GM13977 (cell line): ENCODE measurements at regions not wholly inside any gene's neighbourhood (a gene's known extent, or its start where the extent isn't known, plus 50 kb on each side); places are given as distances from the start of the nearest gene placed in this dataset.

Experiments
- DNase-seq: peaks from one replicate; pipeline ENCODE4 v3.0.0; 2012; ENCODE audit warnings: low spot score
- in situ Hi-C: fragments of 300-500 bp; cut with MboI; formaldehyde crosslinking; loops from one replicate; pipeline ENCODE4 v1.12.0; 2022; ENCODE audit warnings: low sequenced_read_pairs, low pct_unique_long_range_greater_than_20kb, mixed read lengths, inconsistent platforms; ENCODE audit not compliant: unreplicated experiment
- TF ChIP-seq, protein P1 (sequence below): IDR thresholded peaks from 2 replicates; pipeline ENCODE4 v1.5.1; 2012; ENCODE audit warnings: mild to moderate bottlenecking, control low read depth; ENCODE audit not compliant: insufficient read depth; ENCODE audit errors: extremely low read depth, missing control alignments

DNA sequence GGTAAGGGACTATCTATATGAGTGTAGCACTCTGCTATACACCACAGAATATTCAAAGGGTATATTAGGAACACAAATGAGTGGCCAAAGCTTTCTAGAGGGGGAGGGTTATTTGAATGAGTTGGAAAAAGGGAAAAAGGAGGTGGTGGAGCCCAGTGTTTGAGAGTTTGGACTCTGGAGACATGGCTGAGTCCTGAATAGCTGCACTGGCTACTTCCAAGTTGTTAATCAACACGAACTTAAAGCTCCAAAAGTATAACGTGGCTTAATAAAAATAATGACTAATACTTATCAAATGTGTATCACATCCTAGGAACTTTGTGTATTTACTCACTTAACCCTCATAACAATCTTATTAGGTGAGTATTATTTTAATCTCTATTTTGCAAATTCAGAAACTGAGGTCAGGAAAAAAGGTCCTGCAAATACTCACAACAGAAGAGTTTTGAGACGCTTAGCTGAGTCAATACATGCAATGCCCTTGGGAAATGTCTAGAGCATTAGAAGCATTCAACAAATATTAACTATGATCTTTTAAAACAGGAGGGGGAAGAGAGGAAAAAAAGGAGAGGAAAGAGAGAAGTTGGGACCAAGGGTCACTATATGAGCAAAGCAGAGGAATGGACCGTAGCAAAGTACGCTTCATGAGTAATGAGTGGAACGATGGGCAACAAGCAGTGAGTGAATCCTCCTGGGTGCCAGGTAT, 189.5 kb upstream of the HMGA2 start:
- TF ChIP-seq, protein P1, sequence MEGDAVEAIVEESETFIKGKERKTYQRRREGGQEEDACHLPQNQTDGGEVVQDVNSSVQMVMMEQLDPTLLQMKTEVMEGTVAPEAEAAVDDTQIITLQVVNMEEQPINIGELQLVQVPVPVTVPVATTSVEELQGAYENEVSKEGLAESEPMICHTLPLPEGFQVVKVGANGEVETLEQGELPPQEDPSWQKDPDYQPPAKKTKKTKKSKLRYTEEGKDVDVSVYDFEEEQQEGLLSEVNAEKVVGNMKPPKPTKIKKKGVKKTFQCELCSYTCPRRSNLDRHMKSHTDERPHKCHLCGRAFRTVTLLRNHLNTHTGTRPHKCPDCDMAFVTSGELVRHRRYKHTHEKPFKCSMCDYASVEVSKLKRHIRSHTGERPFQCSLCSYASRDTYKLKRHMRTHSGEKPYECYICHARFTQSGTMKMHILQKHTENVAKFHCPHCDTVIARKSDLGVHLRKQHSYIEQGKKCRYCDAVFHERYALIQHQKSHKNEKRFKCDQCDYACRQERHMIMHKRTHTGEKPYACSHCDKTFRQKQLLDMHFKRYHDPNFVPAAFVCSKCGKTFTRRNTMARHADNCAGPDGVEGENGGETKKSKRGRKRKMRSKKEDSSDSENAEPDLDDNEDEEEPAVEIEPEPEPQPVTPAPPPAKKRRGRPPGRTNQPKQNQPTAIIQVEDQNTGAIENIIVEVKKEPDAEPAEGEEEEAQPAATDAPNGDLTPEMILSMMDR = no peak
- no peak for DNase-seq
- in situ Hi-C loops = no loop called here

DNA sequence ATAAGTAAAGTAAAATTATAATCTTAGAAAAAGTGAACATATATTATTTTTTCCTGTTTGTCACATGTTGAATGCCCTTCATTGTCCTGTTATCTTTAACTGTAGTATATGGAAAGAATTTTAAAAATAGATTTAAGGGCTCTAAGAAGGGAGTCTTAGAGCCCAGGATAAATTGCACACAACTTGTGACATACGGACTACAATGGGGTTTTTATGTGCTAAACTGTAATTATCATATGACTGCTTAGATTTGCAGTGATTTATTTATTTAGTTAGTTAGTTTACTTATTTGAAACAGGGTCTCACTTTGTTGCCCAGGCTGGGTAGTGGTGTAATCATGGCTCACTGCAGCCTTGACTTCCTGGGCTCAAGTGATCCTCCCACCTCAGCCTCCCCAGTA, 187.8 kb upstream of the HMGA2 start:
- in situ Hi-C loops = no loop called here
- TF ChIP-seq, protein P1 = no peak
- DNase-seq = no peak

DNA sequence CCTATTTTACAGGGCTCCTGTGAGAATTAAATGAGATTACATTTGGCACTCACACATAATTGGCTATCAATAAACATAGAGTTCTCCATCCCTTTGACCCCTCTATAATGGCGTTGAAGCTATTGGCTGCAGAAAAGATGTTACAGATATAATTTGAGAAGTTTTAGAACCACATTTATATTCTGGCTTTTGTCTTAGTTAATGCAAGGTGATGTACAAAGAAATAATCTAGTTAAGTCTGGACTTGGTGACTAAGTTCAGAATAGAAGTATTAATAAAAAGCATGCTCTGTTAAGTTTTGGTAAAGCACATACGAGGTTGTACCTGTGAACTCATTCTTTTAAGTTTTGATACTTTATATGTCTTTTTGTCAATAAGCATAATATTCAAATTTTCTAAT, 187.1 kb upstream of the HMGA2 start:
- in situ Hi-C loops = no loop called here
- DNase-seq = no peak
- TF ChIP-seq, protein P1 = no peak

DNA sequence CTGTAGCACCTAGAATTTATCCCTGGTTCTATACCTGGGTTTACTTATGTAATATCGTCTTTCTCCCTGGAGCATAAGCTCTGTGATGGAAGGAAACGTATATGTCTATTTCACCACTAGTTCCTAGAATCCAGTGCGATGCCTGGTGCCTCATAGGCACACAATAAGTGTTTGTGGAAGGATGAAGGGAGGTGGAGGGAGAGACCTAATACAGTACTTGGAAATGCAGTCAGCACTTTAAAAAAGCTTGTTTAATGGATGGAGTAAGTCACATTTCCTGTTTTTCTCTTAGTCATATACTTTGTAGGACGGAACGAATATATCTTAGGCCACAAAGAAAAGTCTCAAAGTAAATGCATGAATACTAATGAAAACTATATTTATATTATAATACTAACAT, 186.5 kb upstream of the HMGA2 start:
- no peak for DNase-seq
- in situ Hi-C loops = no loop called here

DNA sequence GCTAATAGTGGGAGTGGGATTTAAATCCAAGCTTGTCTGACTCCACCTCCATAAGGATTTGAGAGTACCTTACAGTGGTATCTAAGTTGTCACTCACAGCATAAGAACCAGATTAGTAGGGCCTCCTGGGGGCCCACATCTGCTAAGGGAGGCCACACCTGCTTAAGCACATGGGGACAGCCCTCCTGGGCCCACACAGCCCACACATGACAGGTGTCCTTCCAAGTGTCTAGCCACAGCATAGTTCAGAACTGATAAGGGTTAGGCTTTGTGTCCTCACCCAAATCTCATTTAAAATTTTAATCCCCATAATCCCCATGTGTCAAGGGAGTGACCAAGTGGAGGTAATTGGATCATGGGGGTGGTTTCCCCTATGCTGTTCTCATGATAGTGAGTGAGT, 186.0 kb upstream of the HMGA2 start:
- TF ChIP-seq, protein P1 = no peak
- DNase-seq = no peak
- in situ Hi-C loops = no loop called here

More for the DNA sequence above, 186.5 kb upstream of the HMGA2 start:
- TF ChIP-seq, protein P1 = no peak

DNA sequence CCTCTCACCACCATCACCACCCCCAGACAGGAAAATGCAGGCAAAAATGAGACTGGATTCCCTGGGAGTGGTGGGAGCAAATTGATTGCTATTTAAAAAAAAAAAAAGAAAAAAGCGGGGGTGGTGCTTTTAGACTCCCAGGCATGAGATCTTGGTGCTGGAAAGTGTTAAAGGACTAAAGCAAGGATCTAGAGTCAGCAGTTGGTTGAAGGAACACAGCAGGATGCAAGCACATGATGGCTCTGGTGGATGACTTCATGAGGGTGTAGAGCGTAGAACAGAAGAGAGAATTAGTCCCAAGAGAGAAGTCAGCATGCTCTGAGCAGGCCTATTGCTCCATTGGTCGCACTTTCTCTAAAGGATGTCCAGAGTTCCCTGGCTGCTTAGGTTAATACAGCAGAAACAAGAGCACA, 183.8 kb upstream of the HMGA2 start:
- DNase-seq = no peak
- in situ Hi-C loops = no loop called here
- TF ChIP-seq, protein P1 = no peak
